Right lobe of liver (tissue), 6 donors: ENCODE measurements at regions not wholly inside any gene's neighbourhood (a gene's known extent, or its start where the extent isn't known, plus 50 kb on each side); places are given as distances from the start of the nearest gene placed in this dataset.

Source experiments
- ATAC-seq, 4 donors: fragments of 200-7000 bp; cut with Tn5 transposase; one replicate each; pipeline ENCODE4 v1.9.1; 2020; ENCODE audit warnings: mild to moderate bottlenecking in 4 of 4, moderate library complexity in 4 of 4
- DNase-seq, 3 donors: peaks; one replicate each; pipeline ENCODE4 v3.0.0-alpha.2; 2020
- H3K27ac ChIP-seq, 3 donors: fragments of 200-600 bp; one replicate each; pipeline ENCODE4 v1.8.0; 2022
- H3K27me3 ChIP-seq, 2 donors: fragments of 200-600 bp; one replicate each; pipeline ENCODE4 v1.8.0; 2022
- H3K36me3 ChIP-seq, 4 donors: fragments of 200-600 bp; sonication (generic) in 1 of 4; one replicate each; pipeline versions ENCODE4 v1.5.1 to v1.8.0; 2017 to 2022; ENCODE audit warnings: control low read depth in 1 of 4
- H3K4me1 ChIP-seq, 4 donors: fragments of 200-600 bp; sonication (generic) in 1 of 4; one replicate each; pipeline versions ENCODE4 v1.5.1 to v1.8.0; 2017 to 2022; ENCODE audit warnings: control low read depth in 1 of 4
- H3K4me3 ChIP-seq, 3 donors: fragments of 200-600 bp; one replicate each; pipeline ENCODE4 v1.8.0; 2022
- H3K9me3 ChIP-seq, 4 donors: fragments of 200-600 bp; sonication (generic) in 1 of 4; one replicate each; pipeline versions ENCODE4 v1.5.1 to v1.8.0; 2017 to 2022; ENCODE audit warnings: control low read depth in 1 of 4
- CTCF ChIP-seq, 4 donors: fragments of 200-600 bp in 3 of 4; fragments of 450-650 bp in 1 of 4; IDR thresholded peaks; one replicate each; pipeline versions ENCODE4 v1.5.1 to v1.8.0; 2016 to 2022; ENCODE audit warnings: antibody characterized with exemption in 4 of 4, mild to moderate bottlenecking in 2 of 4
- POLR2A ChIP-seq: fragments of 450-650 bp; IDR thresholded peaks from one replicate; pipeline ENCODE4 v1.6.1; 2017; ENCODE audit warnings: antibody characterized with exemption, mild to moderate bottlenecking
- WGBS: methylation state at CpG from one replicate; pipeline ENCODE4 v1.1.6; 2018; ENCODE audit warnings: low coverage, low lambda C conversion rate; ENCODE audit not compliant: insufficient coverage; ENCODE audit errors: missing lambda C conversion rate; 5-methylcytosine and 5-hydroxymethylcytosine counted together
- intact Hi-C, 2 donors: fragments of 100-400 bp; cut with DNase I; formaldehyde crosslinking; loops; one replicate each; pipeline versions ENCODE4 v1.11.2 to v1.14.1; 2022
- donor health status: DM: no; HTN: yes; CAD: no.
- donor health status: DM: no; HTN: no; CAD: no.
- donor health status: DM: no; HTN: no; CAD: no.
- donor health status: DM: no; HTN: yes; CAD: no.
- donor health status: DM: no; HTN: yes; CAD: no.

GRCh38 chr6:17011985-17012384 lies 89.9 kb upstream of the STMND1 start:
- Histone ChIP-seq H3K27ac (no peak overlapping the region), H3K27me3 (no peaks in the 10 kb centered on the region), H3K9me3 (no peaks in the 10 kb centered on the region), H3K4me3 (no peak overlapping the region), H3K36me3 (no peaks in the 10 kb centered on the region), H3K4me1 (no peaks in the 10 kb centered on the region)
- no peak for TF ChIP-seq CTCF (IDR thresholded peaks at IDR 0.05)
- no peak for TF ChIP-seq POLR2A
- intact Hi-C loops = no loop called here
- DNase-seq = no peak
- WGBS = 81% methylated on average over 5 of the region's 5 CpGs
- ATAC-seq = no peak

DNA sequence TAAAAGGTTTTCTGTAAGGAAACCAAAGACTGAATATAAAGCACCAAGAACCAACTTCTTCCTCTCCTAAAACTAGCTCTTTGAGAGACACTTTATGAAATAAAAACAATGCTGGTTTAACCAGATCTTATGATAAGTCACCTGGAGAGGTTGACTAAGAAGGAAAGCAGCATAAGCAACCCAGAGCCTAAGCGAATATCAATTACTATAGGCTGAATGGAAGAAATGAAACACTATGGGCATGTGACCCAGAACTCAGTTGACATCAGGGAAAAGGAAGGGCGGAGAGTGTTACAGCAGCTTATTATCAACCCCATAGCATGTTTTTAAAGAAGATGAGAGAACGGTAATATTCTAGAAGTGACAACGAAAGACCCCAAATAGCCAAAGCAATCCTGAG lies 94.1 kb upstream of the STMND1 start:
- no peaks in the 10 kb centered on the region for H3K27me3 ChIP-seq
- no peaks in the 10 kb centered on the region for H3K4me1 ChIP-seq
- DNase-seq (no peak), ATAC-seq (no peak)
- TF ChIP-seq POLR2A (no peak), CTCF (IDR thresholded peaks at IDR 0.05) (no peak)
- H3K36me3 ChIP-seq = no peaks in the 10 kb centered on the region
- no peak overlapping the region for H3K4me3 ChIP-seq
- H3K27ac ChIP-seq = no peak overlapping the region
- 85% methylated on average over 4 of the region's 4 CpGs for WGBS
- intact Hi-C loops = no loop called here
- H3K9me3 ChIP-seq = no peaks in the 10 kb centered on the region

- 58% methylated on average over 4 of the region's 4 CpGs for WGBS
- no peak overlapping the region for H3K27ac ChIP-seq
- ATAC-seq (no peak), DNase-seq (no peak)
- no peak overlapping the region for H3K4me3 ChIP-seq
- H3K9me3 ChIP-seq = no peaks in the 10 kb centered on the region
- no peaks in the 10 kb centered on the region for H3K27me3 ChIP-seq
- H3K4me1 ChIP-seq = no peaks in the 10 kb centered on the region
- TF ChIP-seq CTCF (IDR thresholded peaks at IDR 0.05) = no peak
- TF ChIP-seq POLR2A = no peak
- intact Hi-C loops = no loop called here
- no peaks in the 10 kb centered on the region for H3K36me3 ChIP-seq
These were observed 95.3 kb upstream of the STMND1 start for GRCh38 chr6:17006543-17006942.

- no peak for TF ChIP-seq CTCF (IDR thresholded peaks at IDR 0.05)
- no peak for TF ChIP-seq POLR2A
- intact Hi-C loops = no loop called here
- Histone ChIP-seq H3K36me3 (no peaks in the 10 kb centered on the region), H3K4me1 (peaks cover 0 to 14% (median 5%) of the 10 kb centered on the region in 4 donors), H3K4me3 (no peak overlapping the region), H3K27me3 (no peaks in the 10 kb centered on the region), H3K27ac (no peak overlapping the region), H3K9me3 (no peaks in the 10 kb centered on the region)
- WGBS = 24% methylated on average over 1 of the region's 1 CpG
- DNase-seq (no peak), ATAC-seq (peak in 1 of 4 donors; percentile 29)
These were observed 97.6 kb upstream of the STMND1 start for GRCh38 chr6:17004269-17004668.

DNA sequence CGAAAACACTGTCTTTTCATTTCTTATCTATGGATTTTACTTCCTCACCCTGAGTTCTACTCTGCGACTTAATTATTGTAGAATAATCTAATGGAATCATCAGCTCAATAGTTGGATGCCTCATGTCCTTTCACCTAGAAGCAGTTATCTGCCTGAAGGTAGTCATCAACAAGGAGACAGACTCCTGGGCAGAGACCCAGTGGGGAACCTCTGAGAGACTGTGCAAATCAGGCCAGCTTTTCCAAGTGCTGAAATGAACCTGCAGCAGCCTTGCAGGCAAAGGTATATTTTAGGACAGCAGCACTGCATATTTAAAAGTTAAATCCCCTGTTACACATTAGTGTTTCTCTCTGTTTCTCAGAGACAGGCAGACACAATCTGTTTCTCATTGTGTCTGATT lies 99.7 kb upstream of the STMND1 start:
- peaks cover 0 to 16% (median 8%) of the 10 kb centered on the region in 4 donors for H3K4me1 ChIP-seq
- no peak overlapping the region for H3K27ac ChIP-seq
- no peak overlapping the region for H3K4me3 ChIP-seq
- ATAC-seq (no peak), DNase-seq (peak in 1 of 3 donors; percentile 61)
- intact Hi-C loops = no loop called here
- TF ChIP-seq POLR2A = no peak
- no peak for TF ChIP-seq CTCF (IDR thresholded peaks at IDR 0.05)
- no peaks in the 10 kb centered on the region for H3K36me3 ChIP-seq
- no peaks in the 10 kb centered on the region for H3K27me3 ChIP-seq
- WGBS = 67% methylated on average over 2 of the region's 2 CpGs
- no peaks in the 10 kb centered on the region for H3K9me3 ChIP-seq
